Stomach (tissue), 4 donors: ENCODE measurements at regions not wholly inside any gene's neighbourhood (a gene's known extent, or its start where the extent isn't known, plus 50 kb on each side); places are given as distances from the start of the nearest gene placed in this dataset.

Experiments
- CTCF ChIP-seq, 7 experiments: fragments of 450-650 bp in 4 of 7; fragments of 200-600 bp in 3 of 7; sonication (generic) in 3 of 7; IDR thresholded peaks; one replicate each; pipeline ENCODE4 v1.5.1; 2016 to 2019; ENCODE audit warnings: antibody characterized with exemption in 7 of 7, control low read depth in 2 of 7, mild to moderate bottlenecking in 1 of 7
- EP300 ChIP-seq: sonication (generic); formaldehyde crosslinking; IDR thresholded peaks from one replicate; pipeline ENCODE4 v1.6.1; 2017; ENCODE audit warnings: antibody characterized with exemption
- POLR2A ChIP-seq, 4 donors: fragments of 450-650 bp; IDR thresholded peaks; one replicate each; pipeline ENCODE4 v1.6.1; 2016; ENCODE audit warnings: antibody characterized with exemption in 4 of 4, control low read depth in 2 of 4, mild to moderate bottlenecking in 1 of 4, moderate library complexity in 1 of 4
- POLR2AphosphoS5 ChIP-seq, 3 donors: sonication (generic); formaldehyde crosslinking; IDR thresholded peaks; one replicate each; pipeline ENCODE4 v1.6.1; 2016; ENCODE audit warnings: antibody characterized with exemption in 3 of 3

DNA sequence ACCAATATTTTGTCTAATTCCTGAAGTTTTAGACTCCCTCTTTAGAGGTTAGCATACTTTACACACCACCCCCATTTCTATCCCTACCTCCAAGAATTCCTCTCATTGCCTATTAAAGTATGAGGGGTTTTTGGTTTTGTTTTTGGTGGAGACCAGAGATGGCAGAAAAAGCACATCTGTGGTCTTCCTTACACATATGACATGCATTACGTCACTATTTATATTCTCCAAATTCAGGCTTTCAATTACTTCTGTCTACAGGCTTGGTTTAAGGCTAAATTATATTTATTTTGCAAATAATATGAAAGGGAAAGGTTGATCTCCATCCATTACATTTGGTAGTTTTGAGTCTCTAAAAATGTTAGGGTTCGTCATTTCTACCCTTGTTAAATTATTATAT lies 674.6 kb downstream of the LMO4 start:
- TF ChIP-seq CTCF (IDR thresholded peaks at IDR 0.05) (no peak), EP300 (no peak), POLR2A (IDR thresholded peaks at IDR 0.05) (no peak), POLR2AphosphoS5 (IDR thresholded peaks at IDR 0.05) (no peak)
